WERI-Rb-1 (cell line): ENCODE measurements at regions not wholly inside any gene's neighbourhood (a gene's known extent, or its start where the extent isn't known, plus 50 kb on each side); places are given as distances from the start of the nearest gene placed in this dataset.
A peak's percentile ranks its signal among the peaks of the same experiment; 100 is the strongest.

ENCODE experiments used
- DNase-seq: peaks from one replicate; pipeline ENCODE4 v3.0.0-alpha.2; 2020
- H3K27ac ChIP-seq: fragments of 250-450 bp; sonication (Bioruptor Pico); 2 replicates; pipeline ENCODE4 v1.5.1; 2020; ENCODE audit warnings: mild to moderate bottlenecking, moderate library complexity
- H3K27me3 ChIP-seq: fragments of 250-450 bp; sonication (Bioruptor Pico); 2 replicates; pipeline ENCODE4 v1.5.1; 2021; ENCODE audit warnings: mild to moderate bottlenecking, low read depth, moderate library complexity; ENCODE audit not compliant: insufficient read depth, severe bottlenecking
- H3K36me3 ChIP-seq: fragments of 250-450 bp; sonication (Bioruptor Pico); 2 replicates; pipeline ENCODE4 v1.5.1; 2020; ENCODE audit warnings: mild to moderate bottlenecking, moderate library complexity
- H3K4me3 ChIP-seq: 2 replicates; pipeline ENCODE4 v1.5.1; 2011; ENCODE audit warnings: low read depth, mild to moderate bottlenecking, control low read depth, low read length
- H3K9me3 ChIP-seq: fragments of 250-450 bp; sonication (Bioruptor Pico); 2 replicates; pipeline ENCODE4 v1.5.1; 2021; ENCODE audit warnings: mild to moderate bottlenecking, moderate library complexity; ENCODE audit not compliant: severe bottlenecking
- CTCF ChIP-seq: IDR thresholded peaks from 2 replicates; pipeline ENCODE4 v1.5.1; 2011; ENCODE audit warnings: low read depth, mild to moderate bottlenecking, control low read depth, inconsistent platforms, low read length

DNA sequence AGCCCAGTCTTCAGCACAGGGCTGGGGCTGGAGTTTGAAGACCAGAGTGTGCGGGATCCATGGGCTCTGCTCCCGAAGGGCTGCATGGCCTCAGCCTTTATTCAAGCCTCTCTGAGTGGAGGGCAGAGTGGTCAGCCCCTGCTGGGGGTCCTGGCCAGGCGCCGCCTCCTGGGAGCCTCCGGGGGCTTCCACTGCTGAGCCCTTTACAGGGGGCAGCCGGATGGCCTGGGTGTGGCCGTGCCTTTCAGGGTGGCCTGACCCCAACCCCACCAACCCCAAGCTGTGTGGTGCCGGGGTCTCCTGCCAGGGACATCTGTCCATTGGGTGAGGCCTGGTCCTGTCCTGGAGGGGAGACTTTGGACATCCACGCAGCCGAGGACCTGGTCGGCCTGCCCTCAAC, 76.0 kb upstream of the SLCO4A1 start:
- no peak for TF ChIP-seq CTCF
- H3K4me3 ChIP-seq, result no peak overlapping the region
- no peak overlapping the region for H3K27ac ChIP-seq
- DNase-seq, result no peak
- no peaks in the 10 kb centered on the region for H3K9me3 ChIP-seq
- no peaks in the 10 kb centered on the region for H3K36me3 ChIP-seq
- no peaks in the 10 kb centered on the region for H3K27me3 ChIP-seq

- no peak for DNase-seq
- no peak for TF ChIP-seq CTCF
- Histone ChIP-seq H3K9me3 (no peaks in the 10 kb centered on the region), H3K27me3 (no peaks in the 10 kb centered on the region), H3K27ac (no peak overlapping the region), H3K4me3 (no peak overlapping the region), H3K36me3 (no peaks in the 10 kb centered on the region)
These were observed 75.5 kb upstream of the SLCO4A1 start for GRCh38 chr20:62566771-62567170.

DNA sequence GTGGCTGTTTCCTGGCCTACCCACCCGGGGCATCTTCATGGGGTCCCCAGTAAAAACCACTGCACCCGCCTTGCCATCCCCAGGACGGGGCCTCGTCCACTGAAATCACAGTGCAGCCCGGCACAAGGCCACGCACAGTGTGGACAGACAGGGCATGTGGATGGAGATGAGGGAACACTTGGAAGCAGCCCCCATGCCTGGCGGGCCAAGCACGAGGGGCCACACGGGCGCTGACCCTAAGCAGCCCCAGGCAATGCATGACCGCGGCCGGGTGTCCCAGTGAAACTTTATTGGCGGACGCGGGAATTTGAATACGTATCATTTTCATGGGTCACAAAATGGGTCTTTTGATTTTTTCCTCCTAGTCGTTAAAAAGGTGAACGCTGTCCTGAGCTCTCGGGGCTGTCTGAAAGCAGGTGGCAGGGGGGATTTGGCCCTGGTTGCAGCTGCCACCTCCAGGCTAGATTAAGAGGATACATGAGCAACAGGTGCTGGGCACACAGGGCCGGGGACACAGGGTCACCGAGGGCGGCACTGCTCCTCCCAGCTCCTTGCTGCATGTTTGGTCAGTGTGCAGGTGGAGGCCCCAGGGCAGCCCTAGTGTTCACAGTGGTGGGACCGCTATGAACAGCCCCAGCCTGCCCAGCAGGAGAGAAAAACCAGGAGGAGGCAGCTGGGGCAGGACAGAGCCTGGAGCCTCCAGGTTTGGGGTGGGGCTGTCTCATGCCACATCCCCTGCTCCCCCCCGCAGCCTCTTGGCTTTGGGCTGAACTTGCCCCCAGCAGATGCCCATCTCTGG, 74.9 kb upstream of the SLCO4A1 start:
- DNase-seq, result peak; percentile 53
- H3K9me3 ChIP-seq, result no peaks in the 10 kb centered on the region
- TF ChIP-seq CTCF, result no peak
- H3K36me3 ChIP-seq, result no peaks in the 10 kb centered on the region
- no peak overlapping the region for H3K4me3 ChIP-seq
- no peak overlapping the region for H3K27ac ChIP-seq
- H3K27me3 ChIP-seq, result no peaks in the 10 kb centered on the region

DNA sequence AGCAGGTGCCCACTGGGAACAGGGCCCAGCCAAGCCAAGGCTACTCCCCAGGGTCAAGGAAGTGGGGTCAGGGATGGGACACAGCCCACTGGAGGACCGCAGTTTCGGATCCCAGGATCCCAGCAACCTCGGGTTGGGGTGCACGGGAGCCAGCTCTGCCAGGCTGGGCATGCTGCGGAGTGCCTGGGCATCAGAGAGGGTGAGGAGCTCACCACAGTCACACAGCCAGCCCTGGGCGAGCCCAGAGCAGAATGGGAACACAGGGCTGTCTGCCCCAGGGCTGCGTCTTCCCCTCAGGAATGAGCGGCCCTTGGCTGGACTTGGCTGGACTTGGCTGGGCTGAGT, 74.3 kb upstream of the SLCO4A1 start:
- no peaks in the 10 kb centered on the region for H3K27me3 ChIP-seq

GRCh38 chr20:62569615-62570014, 72.7 kb upstream of the SLCO4A1 start:
- no peak overlapping the region for H3K4me3 ChIP-seq
- no peak for DNase-seq
- H3K27me3 ChIP-seq, result no peaks in the 10 kb centered on the region
- no peak for TF ChIP-seq CTCF
- H3K36me3 ChIP-seq, result no peaks in the 10 kb centered on the region
- no peaks in the 10 kb centered on the region for H3K9me3 ChIP-seq
- no peak overlapping the region for H3K27ac ChIP-seq

More for the DNA sequence above, 74.3 kb upstream of the SLCO4A1 start:
- Histone ChIP-seq H3K4me3 (no peak overlapping the region), H3K27ac (no peak overlapping the region), H3K9me3 (no peaks in the 10 kb centered on the region), H3K36me3 (no peaks in the 10 kb centered on the region)
- TF ChIP-seq CTCF, result no peak
- DNase-seq, result no peak

GRCh38 chr20:62570403-62570802, 71.9 kb upstream of the SLCO4A1 start:
- no peak overlapping the region for H3K4me3 ChIP-seq
- no peak for DNase-seq
- H3K27ac ChIP-seq, result no peak overlapping the region
- H3K27me3 ChIP-seq, result no peaks in the 10 kb centered on the region
- H3K36me3 ChIP-seq, result no peaks in the 10 kb centered on the region
- no peaks in the 10 kb centered on the region for H3K9me3 ChIP-seq
- TF ChIP-seq CTCF, result no peak
